ENCODE measurements at regions not wholly inside any gene's neighbourhood (a gene's known extent, or its start where the extent isn't known, plus 50 kb on each side); places are given as distances from the start of the nearest gene placed in this dataset.

- no peaks in the 10 kb centered on the region for H3K36me3 Mint-ChIP-seq (ENCODE audit: low read depth)
- peaks cover 5% of the 10 kb centered on the region for H3K9me3 Mint-ChIP-seq
- intact Hi-C loops (cut with micrococcal nuclease), result no loop called here
- no peak for TF ChIP-seq CTCF (IDR thresholded peaks at IDR 0.05)
- no peak overlapping the region for H3K4me3 Mint-ChIP-seq
- H3K4me1 Mint-ChIP-seq (ENCODE audit: low read depth), result no peaks in the 10 kb centered on the region
- DNase-seq, result no peak
- ChIA-PET POLR2A (no interaction called here), CTCF (no interaction called here)
- ATAC-seq, result no peak
- H3K27ac Mint-ChIP-seq, result no peak overlapping the region
- H3K27me3 Mint-ChIP-seq, result no peaks in the 10 kb centered on the region
Observed at GRCh38 chrX:28278726-28279125, 297.5 kb upstream of the DCAF8L1 start.

- DNase-seq, result no peak
- POLR2A ChIA-PET, result no interaction called here
- intact Hi-C loops (cut with micrococcal nuclease), result no loop called here
- Mint-ChIP-seq H3K9me3 (peaks cover 5% of the 10 kb centered on the region), H3K36me3 (ENCODE audit: low read depth) (no peaks in the 10 kb centered on the region), H3K27me3 (no peaks in the 10 kb centered on the region), H3K4me3 (no peak overlapping the region), H3K4me1 (ENCODE audit: low read depth) (no peaks in the 10 kb centered on the region), H3K27ac (no peak overlapping the region)
- no peak for TF ChIP-seq CTCF (IDR thresholded peaks at IDR 0.05)
- ATAC-seq, result no peak
- CTCF ChIA-PET, result no interaction called here
Observed at GRCh38 chrX:28278251-28278650, 297.0 kb upstream of the DCAF8L1 start.

- ChIA-PET CTCF (no interaction called here), POLR2A (no interaction called here)
- Mint-ChIP-seq H3K4me1 (ENCODE audit: low read depth) (no peaks in the 10 kb centered on the region), H3K36me3 (ENCODE audit: low read depth) (no peaks in the 10 kb centered on the region), H3K27ac (no peak overlapping the region), H3K27me3 (no peaks in the 10 kb centered on the region), H3K9me3 (peaks cover 3% of the 10 kb centered on the region), H3K4me3 (no peak overlapping the region)
- intact Hi-C loops (cut with micrococcal nuclease), result no loop called here
- no peak for TF ChIP-seq CTCF (IDR thresholded peaks at IDR 0.05)
- no peak for ATAC-seq
- DNase-seq, result no peak
Observed at GRCh38 chrX:28273736-28274135, 292.5 kb upstream of the DCAF8L1 start.

GRCh38 chrX:28246675-28247074, 265.4 kb upstream of the DCAF8L1 start:
- Mint-ChIP-seq H3K4me3 (no peak overlapping the region), H3K27me3 (no peaks in the 10 kb centered on the region), H3K9me3 (peaks cover 2% of the 10 kb centered on the region), H3K27ac (no peak overlapping the region), H3K4me1 (ENCODE audit: low read depth) (no peaks in the 10 kb centered on the region), H3K36me3 (ENCODE audit: low read depth) (no peaks in the 10 kb centered on the region)
- ATAC-seq (no peak), DNase-seq (no peak)
- TF ChIP-seq CTCF (IDR thresholded peaks at IDR 0.05), result no peak
- ChIA-PET CTCF (no interaction called here), POLR2A (no interaction called here)
- intact Hi-C loops (cut with micrococcal nuclease), result no loop called here

GRCh38 chrX:28229217-28229616, 248.0 kb upstream of the DCAF8L1 start:
- H3K4me3 Mint-ChIP-seq, result no peak overlapping the region
- H3K27me3 Mint-ChIP-seq, result no peaks in the 10 kb centered on the region
- DNase-seq (no peak), ATAC-seq (no peak)
- intact Hi-C loops (cut with micrococcal nuclease), result no loop called here
- H3K9me3 Mint-ChIP-seq, result no peaks in the 10 kb centered on the region
- H3K4me1 Mint-ChIP-seq (ENCODE audit: low read depth), result no peaks in the 10 kb centered on the region
- no peak for TF ChIP-seq CTCF (IDR thresholded peaks at IDR 0.05)
- ChIA-PET POLR2A (no interaction called here), CTCF (no interaction called here)
- no peak overlapping the region for H3K27ac Mint-ChIP-seq
- H3K36me3 Mint-ChIP-seq (ENCODE audit: low read depth), result no peaks in the 10 kb centered on the region

Measured in activated CD8-positive, alpha-beta T cell treated with anti-CD3 and anti-CD28 coated beads for 36 hours (primary cell).